GM12878 (cell line): ENCODE measurements at regions not wholly inside any gene's neighbourhood (a gene's known extent, or its start where the extent isn't known, plus 50 kb on each side); places are given as distances from the start of the nearest gene placed in this dataset.

Experiments
- CREB1 ChIP-seq: IDR thresholded peaks from 2 replicates; pipeline ENCODE4 v1.6.1; 2012; ENCODE audit warnings: low read depth, mild to moderate bottlenecking, inconsistent platforms
- POLR2AphosphoS5 ChIP-seq: IDR thresholded peaks from 2 replicates; pipeline ENCODE4 v1.6.1; 2011; ENCODE audit warnings: mild to moderate bottlenecking, low read length, inconsistent platforms
- TAF1 ChIP-seq: IDR thresholded peaks from 2 replicates; pipeline ENCODE4 v1.6.1; 2011; ENCODE audit warnings: mild to moderate bottlenecking, low read depth, low read length, borderline replicate concordance
- YBX1 ChIP-seq: fragments of 450-650 bp; IDR thresholded peaks from 2 replicates; pipeline ENCODE4 v1.6.1; 2016; ENCODE audit warnings: antibody characterized with exemption
- ZNF274 ChIP-seq: IDR thresholded peaks from one replicate; pipeline ENCODE4 v1.8.0; 2011; ENCODE audit not compliant: insufficient read length, insufficient read depth
- TF ChIP-seq, protein P1 (sequence below): IDR thresholded peaks from 2 replicates; pipeline ENCODE4 v1.6.1; 2011; ENCODE audit warnings: mild to moderate bottlenecking, low read depth, low read length, moderate library complexity; ENCODE audit not compliant: insufficient replicate concordance
- TF ChIP-seq, protein P2 (sequence below), 3 experiments: IDR thresholded peaks in 2 of 3; conservative IDR thresholded peaks in 1 of 3; 2 replicates each; pipeline ENCODE4 v1.5.1; 2011; ENCODE audit warnings: low read depth in 3 of 3, low read length in 3 of 3, mild to moderate bottlenecking in 3 of 3, control low read depth in 2 of 3, moderate library complexity in 2 of 3, inconsistent platforms in 1 of 3, mixed read lengths in 1 of 3; ENCODE audit not compliant: control insufficient read depth in 2 of 3, insufficient read depth in 1 of 3; ENCODE audit errors: extremely low read depth in 1 of 3
- TF ChIP-seq, protein P3 (sequence below): IDR thresholded peaks from 2 replicates; pipeline ENCODE4 v1.6.1; 2012; ENCODE audit warnings: low read depth, low read length, improper control_type of control experiment
- TF ChIP-seq, protein P4 (sequence below): fragments of 450-650 bp; IDR thresholded peaks from 2 replicates; pipeline ENCODE4 v1.6.1; 2016; ENCODE audit warnings: mild to moderate bottlenecking
- TF ChIP-seq, protein P5 (sequence below): IDR thresholded peaks from 2 replicates; pipeline ENCODE4 v1.6.1; 2011; ENCODE audit warnings: low read depth, mild to moderate bottlenecking, low read length, moderate library complexity, borderline replicate concordance; ENCODE audit errors: extremely low read depth

DNA sequence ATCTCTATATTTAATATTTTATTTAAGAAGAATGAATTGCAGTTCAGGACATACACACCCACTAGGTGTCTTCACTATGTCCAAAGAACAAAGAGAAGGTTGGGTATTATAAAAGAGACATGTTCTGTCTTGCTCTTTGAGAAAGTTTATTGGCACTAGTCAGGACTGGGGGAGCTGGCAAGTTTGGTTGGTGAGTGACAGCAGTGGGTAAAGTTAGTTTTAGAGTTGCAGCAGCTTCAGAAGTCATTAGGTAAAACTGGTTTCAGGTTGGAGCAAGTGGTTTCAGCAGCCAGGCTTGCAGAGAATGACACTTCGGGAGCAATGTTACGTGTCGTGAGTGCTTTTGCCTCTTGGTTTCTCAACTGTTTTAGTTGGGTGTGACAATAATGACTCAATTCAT lies 142.2 kb upstream of the HS3ST3A1 start:
- TF ChIP-seq, protein P1, sequence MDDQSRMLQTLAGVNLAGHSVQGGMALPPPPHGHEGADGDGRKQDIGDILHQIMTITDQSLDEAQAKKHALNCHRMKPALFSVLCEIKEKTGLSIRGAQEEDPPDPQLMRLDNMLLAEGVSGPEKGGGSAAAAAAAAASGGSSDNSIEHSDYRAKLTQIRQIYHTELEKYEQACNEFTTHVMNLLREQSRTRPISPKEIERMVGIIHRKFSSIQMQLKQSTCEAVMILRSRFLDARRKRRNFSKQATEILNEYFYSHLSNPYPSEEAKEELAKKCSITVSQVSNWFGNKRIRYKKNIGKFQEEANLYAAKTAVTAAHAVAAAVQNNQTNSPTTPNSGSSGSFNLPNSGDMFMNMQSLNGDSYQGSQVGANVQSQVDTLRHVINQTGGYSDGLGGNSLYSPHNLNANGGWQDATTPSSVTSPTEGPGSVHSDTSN = no peak
- TF ChIP-seq, protein P2, sequence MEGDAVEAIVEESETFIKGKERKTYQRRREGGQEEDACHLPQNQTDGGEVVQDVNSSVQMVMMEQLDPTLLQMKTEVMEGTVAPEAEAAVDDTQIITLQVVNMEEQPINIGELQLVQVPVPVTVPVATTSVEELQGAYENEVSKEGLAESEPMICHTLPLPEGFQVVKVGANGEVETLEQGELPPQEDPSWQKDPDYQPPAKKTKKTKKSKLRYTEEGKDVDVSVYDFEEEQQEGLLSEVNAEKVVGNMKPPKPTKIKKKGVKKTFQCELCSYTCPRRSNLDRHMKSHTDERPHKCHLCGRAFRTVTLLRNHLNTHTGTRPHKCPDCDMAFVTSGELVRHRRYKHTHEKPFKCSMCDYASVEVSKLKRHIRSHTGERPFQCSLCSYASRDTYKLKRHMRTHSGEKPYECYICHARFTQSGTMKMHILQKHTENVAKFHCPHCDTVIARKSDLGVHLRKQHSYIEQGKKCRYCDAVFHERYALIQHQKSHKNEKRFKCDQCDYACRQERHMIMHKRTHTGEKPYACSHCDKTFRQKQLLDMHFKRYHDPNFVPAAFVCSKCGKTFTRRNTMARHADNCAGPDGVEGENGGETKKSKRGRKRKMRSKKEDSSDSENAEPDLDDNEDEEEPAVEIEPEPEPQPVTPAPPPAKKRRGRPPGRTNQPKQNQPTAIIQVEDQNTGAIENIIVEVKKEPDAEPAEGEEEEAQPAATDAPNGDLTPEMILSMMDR (IDR thresholded peaks at IDR 0.05 in 2 of 3, conservative IDR thresholded peaks at IDR 0.05 in 1 of 3; ENCODE audit: control insufficient read depth in 2 of 3, extremely low read depth in 1 of 3, insufficient read depth in 1 of 3, low read depth in 3 of 3, low read length in 3 of 3) = no peak
- TF ChIP-seq, protein P3, sequence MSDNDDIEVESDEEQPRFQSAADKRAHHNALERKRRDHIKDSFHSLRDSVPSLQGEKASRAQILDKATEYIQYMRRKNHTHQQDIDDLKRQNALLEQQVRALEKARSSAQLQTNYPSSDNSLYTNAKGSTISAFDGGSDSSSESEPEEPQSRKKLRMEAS = no peak
- TF ChIP-seq TAF1 = no peak
- no peak for TF ChIP-seq POLR2AphosphoS5
- TF ChIP-seq, protein P4, sequence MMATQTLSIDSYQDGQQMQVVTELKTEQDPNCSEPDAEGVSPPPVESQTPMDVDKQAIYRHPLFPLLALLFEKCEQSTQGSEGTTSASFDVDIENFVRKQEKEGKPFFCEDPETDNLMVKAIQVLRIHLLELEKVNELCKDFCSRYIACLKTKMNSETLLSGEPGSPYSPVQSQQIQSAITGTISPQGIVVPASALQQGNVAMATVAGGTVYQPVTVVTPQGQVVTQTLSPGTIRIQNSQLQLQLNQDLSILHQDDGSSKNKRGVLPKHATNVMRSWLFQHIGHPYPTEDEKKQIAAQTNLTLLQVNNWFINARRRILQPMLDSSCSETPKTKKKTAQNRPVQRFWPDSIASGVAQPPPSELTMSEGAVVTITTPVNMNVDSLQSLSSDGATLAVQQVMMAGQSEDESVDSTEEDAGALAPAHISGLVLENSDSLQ = no peak
- TF ChIP-seq, protein P5, sequence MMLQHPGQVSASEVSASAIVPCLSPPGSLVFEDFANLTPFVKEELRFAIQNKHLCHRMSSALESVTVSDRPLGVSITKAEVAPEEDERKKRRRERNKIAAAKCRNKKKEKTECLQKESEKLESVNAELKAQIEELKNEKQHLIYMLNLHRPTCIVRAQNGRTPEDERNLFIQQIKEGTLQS = no peak
- no peak for TF ChIP-seq ZNF274
- TF ChIP-seq YBX1 = no peak
- TF ChIP-seq CREB1 = no peak
